Activated gamma-delta T cell treated with Interleukin-2 at 50 U/mL for 16 hours (primary cell): ENCODE measurements at regions not wholly inside any gene's neighbourhood (a gene's known extent, or its start where the extent isn't known, plus 50 kb on each side); places are given as distances from the start of the nearest gene placed in this dataset.
"Not testable (repeated sequence)": the region's sequence is repeated elsewhere in the genome, so short reads cannot be mapped to it uniquely, and the experiment has no call there.

Source experiments
- DNase-seq: peaks from one replicate; pipeline ENCODE4 v3.0.0-alpha.2; 2020

DNA sequence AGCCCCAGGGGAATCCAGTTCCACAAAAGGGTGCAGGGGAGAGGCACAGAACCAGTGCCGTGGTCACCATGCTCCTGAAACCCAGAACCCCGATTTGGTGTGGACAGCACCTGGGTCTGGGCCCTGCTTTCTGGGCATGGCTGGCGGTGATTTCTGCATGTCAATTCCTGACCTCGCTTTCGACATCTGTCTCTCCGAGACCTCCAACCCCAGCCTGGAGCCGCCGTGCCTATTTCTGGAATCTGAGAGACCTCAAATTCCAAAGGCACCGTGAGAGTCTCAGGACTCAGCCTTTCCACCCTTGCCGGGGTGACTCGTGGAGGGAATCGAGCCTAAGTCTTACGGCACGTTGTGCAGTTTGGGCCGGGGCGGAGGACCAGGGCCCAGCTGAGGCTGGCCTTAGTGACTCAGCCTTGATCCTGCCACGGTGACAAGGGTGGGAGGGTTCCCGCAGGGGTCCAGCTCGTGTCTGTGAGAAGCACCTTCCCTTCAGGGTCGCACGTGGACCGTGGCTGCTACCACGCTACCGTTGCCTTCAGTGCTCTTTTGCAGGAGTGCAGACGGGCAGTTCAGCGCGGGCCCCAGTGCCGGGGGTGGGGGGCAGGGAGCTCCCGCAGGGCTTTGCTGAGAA is 133.7 kb downstream of the PXDC1 start:
- DNase-seq: no peak

DNA sequence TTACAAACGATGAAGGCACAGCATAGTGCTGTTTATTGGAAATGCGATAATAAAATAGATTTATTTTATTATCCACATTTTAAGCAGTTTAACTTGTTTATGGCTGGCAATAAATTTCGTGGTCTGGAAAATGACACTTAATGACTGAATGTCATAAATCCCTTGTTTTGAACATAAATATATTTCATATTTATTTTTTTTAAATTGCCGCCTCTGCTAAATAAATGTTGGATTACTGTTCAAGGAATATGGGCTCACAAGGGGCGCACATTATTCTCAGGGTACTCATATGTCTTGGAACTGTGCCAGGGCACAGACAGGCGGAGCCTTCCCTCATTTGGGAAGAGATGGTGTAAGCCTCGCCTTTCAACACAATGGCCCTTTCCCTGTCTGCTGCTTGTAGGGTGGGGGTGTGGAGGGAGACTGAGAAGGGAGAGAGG is 134.3 kb downstream of the PXDC1 start:
- no peak for DNase-seq

DNA sequence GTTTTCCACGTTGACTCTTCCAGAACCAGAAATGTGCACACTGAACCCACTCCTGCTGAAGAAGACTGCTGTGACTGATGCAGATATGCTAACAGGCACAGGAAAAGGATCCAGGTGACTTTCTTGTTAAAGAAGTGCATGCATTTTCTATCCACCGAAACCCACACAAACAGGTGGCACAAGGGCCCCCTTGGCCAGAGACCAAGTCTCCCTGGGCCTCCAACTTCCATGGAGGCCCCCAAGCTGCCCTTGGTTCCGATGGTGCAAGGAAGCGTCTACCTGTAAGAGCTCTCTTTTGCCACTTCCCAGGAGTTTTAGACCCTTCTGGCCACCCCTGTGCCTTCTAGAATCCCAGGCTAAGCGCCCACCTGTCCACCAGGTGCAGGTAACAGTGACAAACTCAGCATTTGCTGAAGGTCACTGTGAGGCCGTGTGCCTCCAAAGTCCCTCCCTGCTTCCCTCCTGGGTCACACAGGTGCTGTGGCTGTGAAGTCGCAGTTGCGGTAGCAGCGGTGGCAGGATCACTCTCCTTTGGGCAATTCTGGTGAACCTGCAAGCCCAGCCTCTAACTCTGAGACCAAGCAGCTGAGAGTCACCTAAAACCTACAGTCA is 134.8 kb downstream of the PXDC1 start:
- DNase-seq: no peak

DNA sequence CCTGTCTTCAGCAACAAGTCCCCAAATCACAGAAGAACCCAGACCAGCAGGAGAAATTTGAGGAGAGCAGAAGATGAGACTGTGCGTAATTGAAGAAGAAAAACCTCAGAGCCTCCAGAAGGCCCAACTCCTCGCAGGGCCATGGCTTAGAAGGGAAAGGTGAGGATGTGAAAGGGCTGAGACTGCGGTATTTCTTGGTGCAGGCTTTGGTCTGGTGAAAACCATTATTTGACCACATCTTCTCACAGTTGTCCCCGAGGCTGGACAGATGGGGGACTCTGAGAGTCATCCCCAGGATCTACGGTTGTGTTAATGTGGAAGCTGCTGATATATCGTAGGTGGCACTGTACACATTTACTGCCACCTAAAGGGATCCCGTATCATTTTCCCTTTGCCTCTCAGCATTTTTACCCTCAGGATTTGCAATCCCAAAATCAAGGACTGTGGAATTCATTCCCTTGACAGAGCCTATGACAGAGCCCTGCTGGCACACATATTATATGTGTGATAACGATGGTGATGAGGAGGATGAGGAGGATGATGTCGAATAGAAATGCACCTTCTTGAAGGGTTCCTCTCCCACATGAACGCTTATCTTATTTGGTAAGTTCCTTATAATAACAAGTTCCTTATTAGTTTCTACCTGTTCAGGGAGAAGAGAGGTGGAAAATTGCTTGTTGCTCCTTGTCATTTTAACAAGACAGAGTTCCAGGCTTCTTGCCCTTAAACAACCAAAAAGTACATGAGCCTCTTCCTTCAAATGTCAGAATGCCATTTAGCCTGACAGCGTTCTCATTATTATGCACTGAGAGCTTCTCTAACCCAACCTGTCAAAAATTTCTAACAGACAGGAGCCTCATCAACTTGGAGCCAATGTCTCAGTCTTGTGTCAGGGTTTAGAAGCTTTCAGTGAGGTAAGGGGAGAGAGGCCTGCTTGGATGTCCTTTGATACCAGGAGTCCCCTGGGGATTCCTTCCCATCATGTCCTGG is 135.8 kb downstream of the PXDC1 start:
- no peak for DNase-seq

DNA sequence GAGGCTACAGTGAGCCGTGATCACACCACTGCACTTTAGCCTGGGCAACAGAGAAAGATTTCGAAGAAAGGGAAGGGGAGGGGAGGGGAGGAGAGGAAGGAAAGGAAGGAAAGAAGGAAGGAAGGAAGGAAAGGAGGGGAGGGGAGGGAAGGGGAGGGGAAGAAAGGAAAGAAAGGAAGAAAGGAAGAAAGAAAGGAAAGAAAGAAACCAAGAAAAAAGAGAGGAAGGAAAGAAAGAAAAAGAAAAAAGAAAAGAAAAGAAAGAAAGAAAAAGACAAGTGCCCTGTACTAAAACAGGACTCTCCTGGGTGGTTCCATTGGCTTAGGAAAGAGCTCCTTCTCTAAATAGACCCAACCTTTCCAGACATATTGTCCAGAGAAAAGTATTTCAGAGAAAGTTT is 136.6 kb downstream of the PXDC1 start:
- DNase-seq: no peak

DNA sequence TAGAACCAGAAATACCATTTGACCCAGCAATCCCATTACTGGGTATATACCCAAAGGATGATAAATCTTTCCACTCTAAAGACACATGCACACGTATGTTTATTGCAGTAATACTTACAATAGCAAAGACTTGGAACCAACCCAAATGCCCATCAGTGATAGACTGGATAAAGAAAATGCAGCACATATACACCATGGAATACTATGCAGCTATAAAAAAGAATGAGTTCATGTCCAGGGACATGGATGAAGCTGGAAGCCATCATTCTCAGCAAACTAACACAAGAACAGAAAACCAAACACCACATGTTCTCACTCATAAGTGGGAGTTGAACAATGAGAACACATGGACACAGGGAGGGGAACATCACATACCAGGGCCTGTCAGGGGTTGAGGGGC is 137.9 kb downstream of the PXDC1 start:
- DNase-seq: not testable (repeated sequence)

DNA sequence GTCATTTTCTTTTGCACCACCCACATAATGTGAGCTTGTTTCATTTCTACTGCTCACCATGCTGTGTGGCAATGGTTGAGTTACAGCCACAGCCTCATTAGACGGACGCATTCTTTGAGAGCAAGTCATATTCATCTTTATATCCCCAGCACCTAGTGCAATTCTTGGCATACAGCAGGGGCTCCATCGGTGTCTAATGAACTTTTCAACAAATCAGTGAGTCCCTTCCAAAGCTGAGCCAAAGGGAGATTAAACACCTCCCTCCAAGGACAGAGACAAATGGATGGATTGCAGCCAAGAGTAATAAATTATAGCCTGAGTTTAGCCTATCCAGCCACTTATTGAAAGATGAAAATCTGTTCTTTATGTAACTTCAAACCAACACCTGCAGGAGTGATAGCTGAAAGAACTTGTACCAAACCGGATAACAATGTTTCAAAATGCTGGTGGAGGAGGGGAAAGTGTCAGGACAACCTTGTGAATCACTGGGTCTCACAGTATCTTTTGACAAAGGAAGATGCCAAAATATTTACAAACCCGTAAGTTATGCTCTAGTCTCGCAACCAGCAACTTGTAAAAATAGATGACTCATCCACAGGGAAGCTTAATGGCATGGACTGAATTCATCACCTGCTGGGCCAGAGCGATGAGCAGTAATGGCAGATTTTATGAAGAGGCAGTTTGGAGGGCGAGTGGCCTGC is 139.0 kb downstream of the PXDC1 start:
- no peak for DNase-seq

DNA sequence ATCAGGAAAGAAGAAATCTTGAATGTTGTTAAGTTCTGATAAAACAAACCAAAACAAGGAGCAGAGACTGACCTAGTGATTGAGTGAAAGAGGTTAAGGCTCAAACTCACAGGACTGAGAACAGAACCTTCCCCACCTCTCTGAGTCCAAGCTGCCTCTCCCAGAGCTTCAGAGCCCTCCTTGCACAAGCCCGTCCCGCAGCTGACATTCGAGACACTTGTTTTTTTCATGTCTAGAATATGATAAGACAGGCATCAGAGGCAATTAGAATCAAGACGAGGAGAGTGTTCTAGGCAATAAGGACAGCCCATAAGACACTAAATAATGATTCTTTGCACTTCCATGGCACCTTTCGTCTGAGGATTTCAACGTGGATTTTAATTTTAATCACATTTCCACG is 140.6 kb downstream of the PXDC1 start:
- DNase-seq: no peak

DNA sequence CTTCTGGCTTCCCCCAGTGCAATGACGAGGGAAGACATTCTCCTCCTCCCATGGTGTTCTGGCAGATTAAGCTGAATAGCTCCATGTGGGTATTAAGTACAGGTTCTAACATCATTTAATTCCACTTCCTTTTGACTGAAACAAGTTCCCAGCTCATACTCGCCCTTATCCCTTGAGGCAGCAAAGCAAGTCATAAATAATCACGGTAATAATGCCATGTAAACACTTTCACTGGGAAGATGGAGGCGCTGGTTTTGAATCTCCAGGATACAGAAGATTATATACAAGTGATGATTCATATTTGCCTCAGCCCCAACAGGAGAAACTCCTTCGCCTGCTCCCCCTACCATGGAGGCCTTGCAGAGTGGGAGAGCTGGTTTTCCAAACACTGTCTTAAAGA is 141.3 kb downstream of the PXDC1 start:
- no peak for DNase-seq

GRCh38 chr6:3609388-3609787 is 142.1 kb downstream of the PXDC1 start:
- no peak for DNase-seq

DNA sequence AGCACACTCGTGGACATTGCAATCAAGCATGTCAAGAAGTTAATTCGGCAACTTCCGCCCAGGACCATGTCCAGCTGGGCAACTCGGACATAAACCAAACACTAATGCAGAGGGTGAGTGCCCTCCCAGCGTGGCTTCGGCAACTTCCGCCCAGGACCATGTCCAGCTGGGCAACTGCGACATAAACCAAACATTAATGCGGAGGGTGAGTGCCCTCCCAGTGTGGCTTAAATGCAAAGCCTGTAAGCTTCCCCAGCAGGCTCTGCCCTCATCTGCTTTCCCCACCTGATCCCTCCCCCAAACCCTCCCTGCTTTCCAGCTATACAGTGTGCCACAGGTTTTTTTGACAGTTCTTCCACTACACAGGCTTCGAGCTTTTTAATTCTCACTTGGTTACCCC is 143.4 kb downstream of the PXDC1 start:
- no peak for DNase-seq

DNA sequence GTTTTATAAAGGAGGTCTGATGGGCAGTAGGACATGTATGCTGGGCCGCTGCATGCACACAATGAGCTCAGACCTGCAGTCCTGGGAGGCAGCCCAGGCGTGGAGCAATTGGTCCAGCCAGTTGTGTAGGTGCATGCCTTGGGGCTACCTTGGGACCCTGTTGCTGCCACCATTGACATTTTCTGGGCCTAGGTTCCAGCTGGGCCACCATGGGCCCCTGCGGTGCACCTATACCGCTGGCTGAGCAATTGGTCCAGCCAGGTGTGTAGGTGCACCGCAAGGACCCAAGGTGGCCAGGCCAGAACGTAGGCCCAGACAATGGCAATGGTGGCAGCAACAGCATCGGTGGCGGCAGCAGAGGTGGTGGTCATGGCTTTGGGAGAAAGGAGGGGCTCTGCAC is 143.9 kb downstream of the PXDC1 start:
- no peak for DNase-seq

DNA sequence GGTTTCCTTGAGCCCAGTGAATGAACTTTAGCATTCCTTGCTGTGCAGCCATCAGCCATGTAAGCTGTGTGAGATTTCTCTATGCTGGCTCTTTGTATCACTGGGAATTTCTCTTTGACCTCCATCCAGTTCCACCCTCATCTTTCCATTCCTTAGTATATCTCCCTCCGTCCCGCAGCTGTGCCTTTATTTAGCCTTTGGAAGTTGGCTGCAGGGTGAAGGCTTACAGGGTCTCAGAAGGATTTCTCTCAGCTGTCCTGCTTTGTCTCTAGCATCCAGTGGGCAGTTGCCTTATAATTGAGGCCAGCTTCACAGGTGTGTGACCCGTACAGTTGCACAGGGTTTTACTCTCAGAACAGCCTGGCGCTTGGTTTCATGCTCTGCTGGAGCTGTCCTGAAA is 144.3 kb downstream of the PXDC1 start:
- DNase-seq: no peak

DNA sequence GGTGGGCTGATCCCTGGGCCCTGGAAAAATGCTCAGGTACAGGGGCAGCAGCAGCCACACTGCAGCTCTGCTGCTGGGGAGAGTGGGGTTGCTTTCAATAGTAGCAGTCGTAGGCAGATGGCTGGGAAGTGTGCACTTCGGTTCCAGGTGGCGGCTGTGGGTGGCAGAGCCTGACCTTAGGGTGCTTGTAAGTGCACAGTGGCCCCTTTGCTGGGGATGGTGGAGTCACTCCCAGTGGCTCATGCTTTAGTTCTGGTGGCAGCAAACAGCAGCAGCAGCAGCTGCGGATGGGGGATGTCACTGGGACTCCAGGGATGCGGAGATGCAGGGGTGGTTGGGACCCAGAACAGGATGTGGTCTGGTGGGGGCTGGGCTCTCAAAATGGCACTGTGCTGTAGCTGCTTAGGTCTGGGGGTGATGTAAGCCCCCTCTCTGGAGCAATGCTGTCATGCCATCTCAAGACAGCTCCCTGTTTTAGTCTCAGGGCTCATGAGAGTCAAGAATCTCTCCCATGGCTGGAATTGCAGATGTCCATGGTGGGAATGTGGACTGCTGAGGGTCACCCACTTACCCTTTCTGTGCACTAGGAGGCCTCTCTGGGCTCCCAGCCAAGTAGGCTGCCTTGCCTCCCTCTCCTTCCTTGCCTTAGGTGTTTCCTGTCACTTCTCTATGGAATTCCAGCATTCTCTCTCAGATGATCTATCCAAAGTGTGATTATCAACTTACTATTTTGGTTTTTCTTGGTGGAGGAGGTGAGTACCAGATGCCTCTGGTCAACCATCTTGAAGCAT is 146.7 kb upstream of the SLC22A23 start:
- DNase-seq: no peak

DNA sequence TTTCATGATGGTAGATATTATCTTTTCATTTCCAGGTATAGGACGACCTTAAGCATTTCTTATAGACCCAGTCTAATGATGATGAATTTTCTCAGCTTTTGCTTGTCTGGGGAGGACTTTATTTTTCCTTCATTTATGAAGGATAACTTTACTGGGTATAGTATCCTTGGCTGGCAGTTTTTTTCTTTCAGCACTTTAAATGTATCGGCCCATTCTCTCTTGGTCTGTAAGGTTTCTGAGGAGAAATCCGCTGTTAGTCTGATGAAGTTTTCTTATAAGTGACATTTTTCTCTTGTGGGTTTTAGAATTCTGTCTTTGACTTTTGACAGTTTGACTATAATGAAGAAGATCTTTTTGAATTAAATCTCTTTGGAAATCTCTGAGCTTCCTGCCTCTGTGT is 144.7 kb upstream of the SLC22A23 start:
- DNase-seq: no peak

GRCh38 chr6:3597500-3598064 is 140.7 kb upstream of the SLC22A23 start:
- DNase-seq: no peak

DNA sequence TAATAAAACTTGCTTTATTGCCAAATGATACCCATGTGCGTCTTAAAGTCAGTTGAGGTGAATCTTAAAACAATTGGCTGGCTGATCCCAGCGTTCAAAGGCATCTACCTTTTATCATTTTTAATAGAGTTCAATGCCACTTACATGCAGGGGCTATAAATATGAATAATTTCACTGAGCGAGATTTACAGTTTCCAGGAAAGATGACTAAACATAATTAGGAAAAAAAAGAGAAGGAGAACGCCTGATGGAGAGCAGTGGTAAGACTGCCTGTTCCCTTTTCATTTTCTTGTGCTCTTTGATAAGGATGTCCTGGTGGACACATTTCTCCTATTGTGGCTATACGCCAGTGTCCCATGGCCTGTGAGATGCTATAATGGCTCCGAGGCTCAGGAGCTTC is 139.9 kb upstream of the SLC22A23 start:
- DNase-seq: no peak

- no peak for DNase-seq
Observed at GRCh38 chr6:3594201-3594600, 137.4 kb upstream of the SLC22A23 start.

DNA sequence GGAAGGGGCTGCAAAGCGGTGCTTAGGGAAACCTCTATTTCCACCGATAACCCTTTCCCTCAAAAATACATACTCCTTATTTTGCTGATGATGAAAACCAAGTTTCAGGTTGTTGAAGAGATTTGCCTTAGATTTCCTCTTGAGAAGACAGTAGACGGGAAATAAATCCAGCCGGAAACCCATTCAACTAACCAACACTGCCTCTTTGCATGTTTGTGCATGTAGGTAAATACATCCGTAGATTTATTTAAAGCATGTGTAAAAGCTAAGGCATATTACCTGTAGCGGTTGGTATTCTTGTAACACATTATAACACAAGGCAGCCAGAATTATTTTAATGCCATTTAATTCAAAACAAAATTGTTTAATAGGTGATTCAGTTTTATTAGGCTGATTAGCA is 136.3 kb upstream of the SLC22A23 start:
- no peak for DNase-seq

DNA sequence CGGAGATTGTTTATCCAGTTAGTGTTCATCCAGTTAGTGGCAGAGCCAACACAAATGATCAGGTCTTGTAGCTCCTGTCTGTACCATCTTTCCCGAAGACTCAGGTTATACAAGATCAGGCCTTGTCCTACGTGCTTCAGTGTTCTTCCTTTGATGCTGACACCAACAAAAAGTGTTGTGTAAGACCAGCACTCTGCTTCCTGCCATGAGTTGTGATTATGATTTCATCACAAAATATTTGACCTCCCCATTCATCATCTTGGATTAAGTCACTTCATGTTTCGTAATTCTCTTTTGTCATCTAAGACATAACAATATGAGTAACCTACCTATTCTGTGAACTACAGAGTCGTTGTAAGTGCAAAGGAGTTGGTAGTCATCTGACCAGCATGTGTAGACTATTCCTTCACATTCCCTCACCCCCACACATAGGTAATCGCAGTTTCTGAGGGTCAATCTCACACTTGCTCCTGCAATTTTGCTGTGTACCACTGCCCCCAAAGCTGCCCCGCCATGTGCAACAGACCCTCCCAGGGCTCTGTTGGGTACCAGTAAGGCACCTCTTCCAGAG is 135.6 kb upstream of the SLC22A23 start:
- DNase-seq: no peak

GRCh38 chr6:3591970-3592369 is 135.1 kb upstream of the SLC22A23 start:
- DNase-seq: no peak

- no peak for DNase-seq
Observed at GRCh38 chr6:3587660-3588059, 130.8 kb upstream of the SLC22A23 start.
